IPS-18c (cell line): ENCODE measurements at regions not wholly inside any gene's neighbourhood (a gene's known extent, or its start where the extent isn't known, plus 50 kb on each side); places are given as distances from the start of the nearest gene placed in this dataset.
"Not testable (repeated sequence)": the region's sequence is repeated elsewhere in the genome, so short reads cannot be mapped to it uniquely, and the experiment has no call there.

Source experiments
- H3K4me3 ChIP-seq: 2 replicates; pipeline ENCODE4 v1.7.0; 2013; ENCODE audit warnings: low read depth, mild to moderate bottlenecking, low read length, moderate library complexity; ENCODE audit not compliant: insufficient read depth
- H3K9me3 ChIP-seq: one replicate; pipeline ENCODE4 v1.6.1; 2013; ENCODE audit warnings: mild to moderate bottlenecking, low read length, moderate library complexity; ENCODE audit not compliant: control insufficient read depth, insufficient read depth

DNA sequence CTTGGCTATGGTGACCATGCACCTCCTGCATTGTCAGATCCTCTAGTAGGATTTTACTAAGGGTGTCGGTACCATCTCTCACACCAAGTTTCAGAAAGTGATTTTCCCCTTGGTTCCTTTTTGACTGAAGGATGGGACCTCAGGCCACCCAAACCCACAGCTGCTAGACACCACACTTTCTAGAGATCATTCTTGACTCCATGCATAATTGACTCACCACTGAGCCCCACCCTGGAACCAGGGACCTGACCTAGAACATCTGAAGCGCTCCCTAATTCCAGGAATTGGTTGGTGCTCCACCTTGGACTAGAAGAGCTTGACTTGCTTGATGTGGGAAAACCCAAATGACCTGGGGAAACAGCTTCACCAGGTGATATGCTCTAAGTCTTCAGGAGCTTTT lies 206.8 kb upstream of the EGLN3 start:
- Histone ChIP-seq H3K4me3 (no peak overlapping the region), H3K9me3 (no peaks in the 10 kb centered on the region)

DNA sequence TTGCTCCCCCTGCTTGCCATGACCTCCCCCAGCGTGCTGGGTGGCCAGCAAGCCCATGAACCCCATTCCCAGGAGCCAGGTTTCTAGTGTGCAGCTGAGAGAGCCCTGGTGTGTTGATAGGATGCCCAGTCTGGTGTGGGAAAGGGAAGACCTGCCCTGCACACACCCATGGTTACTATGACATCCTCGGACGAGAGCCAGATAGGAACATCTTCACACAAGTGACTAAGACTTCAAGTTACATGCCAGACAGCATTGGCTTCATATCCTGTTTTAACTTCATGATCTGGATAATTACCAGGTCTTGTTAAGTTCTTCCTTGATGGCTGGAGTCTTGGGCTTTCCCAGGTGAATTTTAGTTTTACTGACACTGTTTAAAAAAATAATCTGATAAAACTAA lies 196.6 kb upstream of the EGLN3 start:
- peaks cover 2% of the 10 kb centered on the region for H3K9me3 ChIP-seq
- H3K4me3 ChIP-seq, result no peak overlapping the region

DNA sequence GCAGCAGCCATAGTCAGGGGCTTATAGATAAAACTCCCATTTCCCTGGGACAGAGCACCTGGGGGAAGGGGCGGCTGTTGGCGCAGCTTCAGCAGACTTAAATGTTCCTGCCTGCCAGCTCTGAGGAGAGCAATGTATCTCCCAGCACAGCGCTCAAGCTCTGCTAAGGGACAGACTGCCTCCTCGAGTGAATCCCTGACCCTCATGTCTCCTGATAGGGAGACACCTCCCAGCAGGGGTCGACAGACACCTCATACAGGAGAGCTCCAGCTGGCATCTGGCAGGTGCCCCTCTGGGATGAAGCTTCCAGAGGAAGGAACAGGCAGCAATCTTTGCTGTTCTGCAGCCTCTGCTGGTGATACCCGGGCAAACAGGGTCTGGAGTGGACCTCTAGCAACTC lies 189.3 kb upstream of the EGLN3 start:
- H3K9me3 ChIP-seq, H3K4me3 ChIP-seq: not testable (repeated sequence)

DNA sequence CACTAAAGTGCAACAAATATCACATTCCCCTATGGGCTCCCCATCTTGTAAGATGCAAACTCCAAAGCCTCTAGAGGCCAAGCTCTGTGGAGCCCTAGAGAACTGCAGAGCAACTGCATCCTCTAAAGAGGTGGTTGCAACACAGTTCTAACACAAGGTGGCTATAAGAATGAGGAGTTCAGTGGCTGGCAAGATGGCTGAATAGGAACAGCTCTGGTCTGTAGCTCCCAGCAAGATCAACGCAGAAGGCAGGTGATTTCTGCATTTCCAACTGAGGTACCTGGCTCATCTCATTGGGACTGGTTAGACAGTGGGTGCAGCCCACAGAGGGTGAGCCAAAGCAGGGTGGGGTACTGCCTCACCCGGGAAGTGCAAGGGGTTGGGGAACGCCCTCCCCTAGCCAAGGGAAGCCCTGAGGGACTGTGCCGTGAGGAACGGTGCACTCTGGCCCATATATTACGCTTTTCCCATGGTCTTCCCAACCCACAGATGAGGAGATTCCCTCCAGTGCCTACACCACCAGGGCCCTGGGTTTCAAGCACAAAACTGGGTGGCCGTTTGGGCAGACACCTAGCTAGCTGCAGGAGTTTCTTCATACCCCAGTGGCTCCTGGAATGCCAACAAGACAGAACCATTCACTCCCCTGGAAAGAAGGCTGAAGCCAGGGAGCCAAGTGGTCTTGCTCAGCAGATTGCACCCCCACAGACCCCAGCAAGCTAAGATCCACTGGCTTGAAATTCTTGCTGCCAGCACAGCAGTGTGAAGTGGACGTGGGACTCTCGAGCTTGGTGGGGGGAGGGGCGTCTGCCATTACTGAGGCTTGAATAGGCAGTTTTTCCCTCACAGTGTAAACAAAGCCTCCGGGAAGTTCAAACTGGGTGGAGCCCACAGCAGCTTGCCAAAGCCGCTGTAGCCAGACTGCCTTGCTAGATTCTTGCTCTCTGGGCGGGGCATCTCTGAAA lies 188.6 kb upstream of the EGLN3 start:
- not testable (repeated sequence) for H3K9me3 ChIP-seq, H3K4me3 ChIP-seq

DNA sequence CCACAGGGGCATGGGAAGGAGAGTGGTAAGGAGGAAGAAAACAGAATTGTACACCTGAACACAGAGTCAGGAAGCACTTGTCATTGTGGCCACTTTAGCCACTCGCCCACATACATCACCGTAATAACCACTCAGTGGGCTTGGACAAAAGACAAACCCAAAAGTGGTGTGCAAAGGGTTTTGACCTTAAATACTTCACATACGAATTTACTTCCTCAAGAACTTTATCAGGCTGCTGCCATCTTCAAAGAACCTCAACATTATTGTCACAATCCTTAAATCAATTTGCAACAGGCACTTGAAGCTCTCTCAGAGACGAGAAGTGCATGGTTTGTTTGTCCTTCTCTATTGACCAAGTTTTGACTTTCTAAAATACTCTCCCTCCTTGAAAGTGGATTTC lies 187.3 kb upstream of the EGLN3 start:
- H3K4me3 ChIP-seq, result no peak overlapping the region
- H3K9me3 ChIP-seq, result no peaks in the 10 kb centered on the region

DNA sequence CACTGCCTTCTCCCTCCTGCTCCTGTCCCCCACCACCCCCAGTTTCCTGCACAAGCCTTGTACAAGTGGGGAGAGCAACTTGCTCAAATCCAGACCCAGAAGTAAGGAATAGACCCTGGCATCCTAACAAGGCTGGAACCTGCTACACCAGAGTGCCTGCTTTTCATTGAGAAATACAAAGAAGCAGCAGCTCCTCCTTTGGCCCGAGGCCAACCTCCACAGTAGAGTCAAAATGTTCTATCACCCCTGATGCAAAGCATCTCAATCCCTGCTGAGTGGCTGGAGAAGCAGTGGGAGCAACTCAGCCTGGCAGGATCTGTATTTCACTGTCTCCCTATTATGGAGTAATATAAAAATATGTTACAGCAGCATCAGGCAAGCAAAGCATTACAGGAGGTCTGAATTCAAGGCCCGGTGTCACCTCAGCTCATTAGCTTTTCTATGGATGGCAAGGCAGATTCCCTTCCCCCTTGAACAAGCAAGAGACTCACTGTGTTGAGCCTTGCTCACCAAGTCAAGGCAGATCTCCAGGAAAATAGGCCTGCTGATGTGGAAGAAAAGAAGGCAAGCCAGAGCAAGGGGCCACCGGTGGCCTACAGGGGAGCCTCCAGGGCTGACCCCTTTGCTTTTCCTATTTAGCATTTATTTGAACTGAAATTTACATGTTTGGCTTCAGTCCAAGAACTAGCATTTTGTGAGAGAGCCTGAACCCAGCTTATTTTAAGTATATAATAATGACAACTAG lies 186.3 kb upstream of the EGLN3 start:
- Histone ChIP-seq H3K4me3 (no peak overlapping the region), H3K9me3 (no peaks in the 10 kb centered on the region)

DNA sequence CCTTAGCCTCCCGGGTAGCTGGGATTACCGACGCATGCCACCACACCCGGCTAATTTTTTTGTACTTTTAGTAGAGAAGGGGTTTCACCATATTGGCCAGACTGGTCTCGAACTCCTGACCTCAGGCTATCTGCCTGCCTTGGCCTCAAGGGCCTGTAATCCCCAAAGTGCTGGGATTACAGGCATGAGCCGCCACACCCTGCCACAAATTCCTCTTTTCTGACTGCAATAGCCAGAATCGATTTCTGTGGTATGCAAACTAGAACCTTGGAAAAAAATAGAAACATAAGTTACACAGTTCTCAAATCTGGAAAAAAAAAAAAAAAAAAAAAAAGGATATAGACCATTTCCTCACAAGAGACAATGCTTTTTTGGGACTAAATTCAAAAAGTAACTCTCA lies 184.6 kb upstream of the EGLN3 start:
- no peak overlapping the region for H3K4me3 ChIP-seq
- no peaks in the 10 kb centered on the region for H3K9me3 ChIP-seq

DNA sequence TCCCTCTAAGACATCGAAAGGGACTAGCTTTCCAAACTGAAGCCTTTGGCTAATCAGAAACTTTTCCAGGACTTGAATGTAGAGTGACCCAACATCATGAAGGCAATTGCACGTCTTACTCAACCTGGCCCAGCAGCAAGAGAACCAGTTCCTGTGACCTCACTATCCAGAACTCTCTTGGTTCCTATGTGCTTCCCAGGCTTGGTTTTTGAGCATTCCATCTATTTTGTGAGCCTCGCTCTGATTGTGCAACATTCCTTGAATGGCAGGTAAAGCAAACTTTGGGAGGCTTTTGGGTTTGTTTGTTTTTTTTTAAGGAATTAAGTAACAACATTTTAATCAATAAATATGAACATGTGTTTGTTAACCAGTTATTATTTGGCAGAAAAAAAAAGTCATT lies 183.6 kb upstream of the EGLN3 start:
- no peak overlapping the region for H3K4me3 ChIP-seq

DNA sequence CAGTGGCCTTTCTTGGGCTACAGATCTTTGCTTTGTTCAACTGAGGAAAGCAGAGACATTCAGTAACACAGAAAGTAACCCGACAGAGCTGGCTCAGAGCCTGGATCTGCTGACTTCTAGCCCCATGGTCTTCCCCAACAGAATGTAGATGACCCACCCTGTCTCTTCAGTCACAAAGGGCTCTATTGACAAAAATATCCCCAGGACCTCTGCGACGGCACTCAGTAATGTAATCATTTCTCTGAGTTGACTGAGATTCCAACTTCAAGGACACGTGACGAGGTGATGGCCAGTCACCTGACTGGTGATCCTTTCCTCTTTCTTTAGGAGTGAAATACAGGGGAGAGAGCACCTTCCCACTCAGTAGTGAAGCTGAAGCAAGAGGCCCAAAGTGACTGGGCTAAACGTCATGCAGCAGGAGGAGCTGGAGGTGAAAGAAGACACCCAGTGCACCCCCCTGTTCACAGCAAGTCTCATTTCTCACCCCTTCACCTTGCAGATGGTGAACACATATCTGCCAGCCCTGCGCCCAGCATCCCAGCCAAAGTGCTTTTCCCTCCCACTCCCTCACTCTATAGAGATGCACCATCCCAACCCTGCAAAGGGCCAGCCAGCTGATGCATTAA lies 179.2 kb upstream of the EGLN3 start:
- Histone ChIP-seq H3K4me3 (no peak overlapping the region), H3K9me3 (no peaks in the 10 kb centered on the region)

More for the DNA sequence above, 183.6 kb upstream of the EGLN3 start:
- H3K9me3 ChIP-seq, result no peaks in the 10 kb centered on the region

DNA sequence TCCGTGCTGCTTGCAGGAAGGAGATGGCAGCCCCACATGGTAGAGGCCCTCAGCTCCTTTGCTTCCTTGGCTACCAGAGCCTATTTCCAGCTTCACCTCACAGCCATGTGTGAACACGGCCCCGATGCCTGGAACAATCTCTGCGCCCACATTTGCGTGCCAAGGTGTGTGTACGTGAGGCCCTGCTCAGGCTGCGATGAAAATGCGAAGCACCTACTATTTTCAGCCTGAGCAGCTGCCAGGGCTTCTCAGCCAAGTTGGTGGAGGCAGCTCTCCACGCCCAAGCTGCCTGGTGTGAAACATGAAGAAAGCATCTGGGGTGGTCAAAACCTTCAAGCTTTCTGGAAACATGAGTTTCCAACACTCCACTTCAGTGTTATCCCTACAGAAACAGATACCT lies 177.8 kb upstream of the EGLN3 start:
- no peak overlapping the region for H3K4me3 ChIP-seq
- no peaks in the 10 kb centered on the region for H3K9me3 ChIP-seq

DNA sequence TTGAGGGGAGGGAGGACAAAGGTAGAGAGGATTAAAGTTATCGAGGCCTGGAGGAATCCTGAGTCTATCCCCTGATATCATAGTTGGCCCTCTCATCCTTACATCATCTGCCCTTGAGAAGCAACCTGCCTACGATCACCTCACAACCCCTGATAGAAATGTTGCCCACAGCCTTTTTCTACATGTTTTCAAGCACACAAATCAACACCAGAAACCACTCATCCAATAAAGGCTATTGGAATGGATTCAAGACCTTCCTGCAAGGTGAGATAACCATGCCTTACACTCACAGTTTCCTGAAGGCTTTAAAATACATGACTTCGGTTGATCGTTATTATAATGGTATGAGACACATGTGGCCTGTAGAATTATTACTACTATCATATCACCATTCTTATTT lies 175.7 kb upstream of the EGLN3 start:
- no peak overlapping the region for H3K4me3 ChIP-seq
- no peaks in the 10 kb centered on the region for H3K9me3 ChIP-seq

DNA sequence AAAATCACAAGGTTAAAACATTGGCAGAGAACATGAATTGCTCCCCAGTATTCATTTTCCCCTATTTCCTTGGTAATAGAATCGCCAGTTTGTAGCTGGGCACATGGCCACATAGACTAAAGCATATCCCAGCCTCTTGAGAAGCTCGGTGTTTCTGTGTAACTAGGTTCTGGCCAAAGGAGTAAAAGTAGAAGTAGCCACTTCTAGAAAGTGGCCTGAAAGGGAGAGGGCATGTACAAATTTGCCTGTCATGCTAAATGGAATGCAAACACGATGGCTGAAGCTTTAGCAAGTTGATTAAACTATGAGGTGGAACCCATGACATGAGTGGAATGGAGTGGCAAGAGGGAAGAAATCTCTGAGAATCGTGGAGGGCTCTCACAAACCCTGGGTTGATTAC lies 173.7 kb upstream of the EGLN3 start:
- Histone ChIP-seq H3K4me3 (no peak overlapping the region), H3K9me3 (no peaks in the 10 kb centered on the region)

DNA sequence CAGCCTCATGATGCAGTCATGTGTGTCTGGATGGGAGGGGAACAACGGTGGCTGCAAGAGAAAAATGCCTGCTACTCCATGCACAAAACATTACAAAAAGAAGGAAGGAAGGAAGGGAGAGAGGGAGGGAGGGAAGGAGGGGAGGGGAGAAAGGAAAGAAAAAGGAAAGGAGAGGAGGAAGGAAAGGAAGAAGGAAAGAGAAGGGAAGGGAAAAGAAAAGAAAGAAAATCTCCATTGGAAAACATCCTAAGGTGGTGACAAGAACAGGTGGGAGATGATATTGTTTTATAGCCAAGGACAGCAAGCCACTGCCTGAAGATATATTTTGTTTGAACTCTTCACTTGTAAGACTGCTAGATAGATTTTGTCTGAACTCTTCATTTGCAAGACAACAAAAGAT lies 171.8 kb upstream of the EGLN3 start:
- H3K9me3 ChIP-seq, result no peaks in the 10 kb centered on the region
- no peak overlapping the region for H3K4me3 ChIP-seq

DNA sequence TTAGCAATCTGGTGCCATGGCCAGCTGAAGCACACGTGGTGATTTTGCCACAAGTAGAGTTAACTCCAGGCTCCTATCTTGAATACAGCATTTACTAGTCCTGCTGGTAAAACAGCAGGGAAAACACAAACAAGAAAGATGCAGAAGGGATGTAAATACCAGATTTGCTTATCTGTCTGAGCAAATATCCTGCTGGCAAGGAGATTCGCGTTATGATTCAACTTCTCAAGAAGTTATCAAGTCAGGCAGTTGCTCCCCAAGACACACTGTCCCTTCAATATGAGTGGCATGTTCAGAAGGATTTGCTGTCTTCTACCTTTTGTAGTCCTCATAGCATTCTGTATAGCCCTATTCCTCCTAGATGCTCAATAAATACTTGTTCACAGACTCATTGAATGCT lies 171.2 kb upstream of the EGLN3 start:
- Histone ChIP-seq H3K9me3 (no peaks in the 10 kb centered on the region), H3K4me3 (no peak overlapping the region)

DNA sequence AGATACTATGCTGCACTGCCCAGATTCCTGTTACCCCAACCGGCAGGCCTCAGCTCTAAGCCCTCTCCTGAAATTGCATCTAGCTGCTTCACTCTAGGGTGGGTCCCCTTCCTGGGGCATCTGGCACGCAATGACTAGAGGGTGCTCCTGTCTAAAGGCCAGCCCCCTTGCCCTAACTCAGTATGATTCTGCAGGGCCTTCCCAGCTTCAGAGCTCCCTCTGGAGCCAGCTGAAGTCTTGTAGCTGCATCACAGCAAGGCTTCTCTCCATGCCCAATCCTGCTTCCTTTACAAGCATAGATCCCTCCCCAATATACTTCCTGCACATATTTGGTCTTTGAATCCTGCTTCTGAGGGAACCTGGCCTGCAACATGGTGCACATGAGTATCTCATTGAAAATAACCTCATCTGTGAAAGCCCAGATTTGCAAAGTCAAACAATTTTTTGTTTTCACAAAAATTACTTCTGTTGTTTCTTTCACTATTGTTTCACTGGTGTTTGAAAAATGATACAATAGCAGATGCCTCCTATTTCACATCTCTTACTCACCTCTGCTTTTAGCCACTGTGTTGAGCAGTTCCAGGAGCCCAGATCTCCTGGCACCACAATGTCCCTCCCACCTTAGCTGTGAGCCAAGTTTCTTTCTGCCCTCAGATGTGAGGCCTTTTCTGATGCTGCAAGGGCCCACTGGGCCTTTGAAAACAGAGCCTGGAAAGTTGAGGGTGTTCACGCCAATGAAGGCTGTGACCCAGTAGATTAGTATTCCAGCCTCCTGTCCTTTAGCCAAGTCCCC lies 169.5 kb upstream of the EGLN3 start:
- H3K4me3 ChIP-seq, result no peak overlapping the region
- H3K9me3 ChIP-seq, result no peaks in the 10 kb centered on the region

DNA sequence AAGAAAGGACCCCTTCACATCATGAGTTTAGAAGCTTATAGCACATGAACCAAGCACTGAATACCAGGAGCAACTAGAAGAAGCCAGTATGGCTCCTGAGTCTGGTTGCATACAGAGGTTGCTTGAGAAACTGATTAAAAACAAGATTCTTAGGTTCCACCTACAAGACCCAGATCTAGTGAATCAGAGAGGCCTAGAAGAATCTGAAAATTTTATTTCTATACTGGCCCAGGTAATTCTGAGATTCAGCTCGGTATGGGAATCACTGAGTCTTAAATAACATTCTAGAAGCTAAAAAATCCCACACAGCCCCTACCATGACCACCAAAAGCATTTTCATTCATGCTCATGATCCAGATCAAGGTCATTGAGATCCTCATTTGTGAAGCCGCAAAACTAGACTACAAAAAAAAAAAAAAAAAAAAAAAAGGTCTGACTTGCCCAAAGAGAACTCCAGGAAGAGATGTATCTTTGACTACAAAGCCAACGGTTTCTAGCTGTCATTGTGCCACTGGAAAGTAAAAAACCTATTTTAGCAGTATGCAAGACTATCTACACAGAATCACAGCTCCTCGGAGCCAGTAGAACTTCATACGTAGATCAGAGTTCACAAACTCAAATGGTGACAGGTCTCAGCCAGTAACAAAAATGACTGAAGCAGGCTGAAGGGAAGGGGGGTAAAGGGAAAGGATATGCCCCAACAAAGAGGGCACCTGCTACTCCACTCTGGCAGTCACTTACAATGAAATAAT lies 168.4 kb upstream of the EGLN3 start:
- H3K9me3 ChIP-seq, result no peaks in the 10 kb centered on the region
- H3K4me3 ChIP-seq, result no peak overlapping the region

DNA sequence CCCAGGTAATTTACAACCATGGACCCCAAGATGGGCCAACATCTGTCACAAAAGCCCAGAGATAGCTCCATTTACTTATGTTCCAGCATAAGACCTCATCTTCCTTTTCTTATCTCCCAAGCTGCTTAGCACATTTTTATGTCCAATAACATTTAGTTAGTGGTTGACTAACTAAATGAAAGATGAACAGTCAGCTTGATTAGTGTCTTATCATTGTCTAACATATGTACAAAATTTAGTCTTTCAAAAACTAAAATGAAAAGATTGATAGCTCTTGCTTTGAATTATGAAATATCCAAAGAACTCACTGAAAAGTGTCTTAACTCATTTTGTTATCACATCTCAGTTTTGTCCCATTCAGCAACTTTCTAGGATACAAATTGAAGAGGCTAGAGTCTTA lies 163.1 kb upstream of the EGLN3 start:
- Histone ChIP-seq H3K4me3 (no peak overlapping the region), H3K9me3 (no peaks in the 10 kb centered on the region)
